GM12875 (cell line): ENCODE measurements at regions not wholly inside any gene's neighbourhood (a gene's known extent, or its start where the extent isn't known, plus 50 kb on each side); places are given as distances from the start of the nearest gene placed in this dataset.

Experiments used
- H3K4me3 ChIP-seq: one replicate; pipeline ENCODE4 v1.5.1; 2011; ENCODE audit warnings: low read depth, low read length, control low read depth
- TF ChIP-seq, protein P1 (sequence below): IDR thresholded peaks from 2 replicates; pipeline ENCODE4 v1.5.1; 2011; ENCODE audit warnings: low read depth, mild to moderate bottlenecking, control low read depth, inconsistent platforms, low read length, moderate library complexity, borderline replicate concordance; ENCODE audit not compliant: insufficient read depth

DNA sequence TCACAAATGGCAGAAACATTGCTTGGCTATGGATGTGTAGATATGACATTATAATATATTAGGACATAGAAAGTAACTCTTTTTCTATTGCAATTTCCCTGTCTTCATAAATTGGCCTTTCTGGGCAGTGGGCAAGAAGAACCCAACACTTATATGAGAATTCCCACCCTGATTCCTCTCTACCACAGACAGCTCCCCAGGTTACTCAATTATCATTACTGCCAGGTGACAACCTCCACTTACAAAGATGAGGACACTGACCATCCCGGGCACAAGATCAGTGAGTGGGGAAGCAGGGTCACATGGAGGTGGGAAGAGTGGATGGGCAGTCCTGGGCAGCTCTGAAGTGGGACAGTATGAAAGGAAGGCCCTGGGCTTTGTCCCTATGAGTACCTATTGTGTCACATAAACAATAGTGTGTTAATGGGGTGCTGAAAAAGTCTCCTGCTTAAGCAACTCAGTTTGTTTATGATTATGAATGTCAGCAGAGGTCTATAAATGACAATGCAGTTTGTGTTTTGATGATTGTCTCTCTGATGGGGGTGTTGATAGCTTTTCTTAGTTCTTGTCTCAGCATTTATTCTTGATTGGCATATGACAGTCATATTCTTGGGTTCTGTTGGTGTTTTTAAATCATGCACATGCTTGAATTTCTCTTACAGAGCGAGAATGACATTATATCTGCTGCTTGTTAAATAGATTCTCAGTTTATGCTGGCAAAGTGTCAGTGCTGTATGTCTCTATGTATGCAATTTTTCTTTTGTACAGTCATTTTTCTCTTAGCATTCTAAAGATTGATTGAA is 99.9 kb downstream of the SLIT2 start:
- TF ChIP-seq, protein P1, sequence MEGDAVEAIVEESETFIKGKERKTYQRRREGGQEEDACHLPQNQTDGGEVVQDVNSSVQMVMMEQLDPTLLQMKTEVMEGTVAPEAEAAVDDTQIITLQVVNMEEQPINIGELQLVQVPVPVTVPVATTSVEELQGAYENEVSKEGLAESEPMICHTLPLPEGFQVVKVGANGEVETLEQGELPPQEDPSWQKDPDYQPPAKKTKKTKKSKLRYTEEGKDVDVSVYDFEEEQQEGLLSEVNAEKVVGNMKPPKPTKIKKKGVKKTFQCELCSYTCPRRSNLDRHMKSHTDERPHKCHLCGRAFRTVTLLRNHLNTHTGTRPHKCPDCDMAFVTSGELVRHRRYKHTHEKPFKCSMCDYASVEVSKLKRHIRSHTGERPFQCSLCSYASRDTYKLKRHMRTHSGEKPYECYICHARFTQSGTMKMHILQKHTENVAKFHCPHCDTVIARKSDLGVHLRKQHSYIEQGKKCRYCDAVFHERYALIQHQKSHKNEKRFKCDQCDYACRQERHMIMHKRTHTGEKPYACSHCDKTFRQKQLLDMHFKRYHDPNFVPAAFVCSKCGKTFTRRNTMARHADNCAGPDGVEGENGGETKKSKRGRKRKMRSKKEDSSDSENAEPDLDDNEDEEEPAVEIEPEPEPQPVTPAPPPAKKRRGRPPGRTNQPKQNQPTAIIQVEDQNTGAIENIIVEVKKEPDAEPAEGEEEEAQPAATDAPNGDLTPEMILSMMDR: no peak
- no peak overlapping the region for H3K4me3 ChIP-seq

DNA sequence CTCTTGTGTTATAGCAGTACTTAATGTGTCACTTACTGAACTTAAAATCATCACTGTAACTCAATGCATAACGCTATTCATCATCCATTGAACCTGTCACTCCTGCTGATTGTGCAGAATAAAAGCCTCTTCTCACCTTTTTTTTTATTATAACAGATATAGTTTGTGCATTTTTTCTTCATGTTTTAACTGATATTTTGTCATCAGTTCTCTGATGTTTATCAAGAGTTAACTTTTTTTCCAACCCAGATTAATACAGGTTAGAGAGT is 100.4 kb downstream of the SLIT2 start:
- TF ChIP-seq, protein P1: no peak
- no peak overlapping the region for H3K4me3 ChIP-seq

DNA sequence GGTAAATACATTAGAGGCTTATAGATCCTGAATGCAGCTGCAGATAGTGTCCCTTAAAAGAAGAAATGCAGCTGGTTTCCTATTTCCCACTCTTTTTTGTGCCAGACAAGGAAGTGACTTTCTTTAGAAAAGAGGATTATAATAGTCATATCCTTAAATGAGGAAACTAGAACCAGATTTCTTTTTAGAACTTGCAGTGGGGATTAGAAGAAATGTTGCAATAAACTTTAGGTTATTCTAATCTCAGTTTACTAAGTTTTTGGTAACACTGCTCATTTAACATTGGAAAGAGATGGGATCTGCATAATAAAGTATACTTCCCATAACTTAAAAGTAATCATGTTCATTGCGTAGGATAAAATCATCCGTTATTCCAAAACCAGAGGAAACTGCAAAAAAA is 101.9 kb downstream of the SLIT2 start:
- no peak overlapping the region for H3K4me3 ChIP-seq
- TF ChIP-seq, protein P1: no peak

DNA sequence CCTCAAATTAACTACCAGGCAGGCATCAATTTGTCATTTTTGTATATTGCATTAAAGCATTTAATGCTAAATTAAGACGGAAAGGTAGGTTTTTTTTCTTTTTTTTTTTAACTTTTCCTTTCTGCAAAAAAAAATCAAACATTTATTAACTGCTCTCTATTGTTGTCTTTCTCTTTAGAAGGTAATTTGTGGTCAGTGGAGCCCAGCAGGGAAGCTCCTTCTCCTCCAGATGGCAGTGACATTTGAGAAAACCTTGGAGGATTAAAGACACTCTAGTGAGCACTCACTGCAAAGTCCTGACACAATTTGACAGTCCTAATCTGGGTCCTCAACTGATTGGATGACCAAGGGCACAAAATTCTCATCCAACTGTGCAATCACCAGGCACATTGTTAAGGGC is 102.4 kb downstream of the SLIT2 start:
- H3K4me3 ChIP-seq: no peak overlapping the region
- TF ChIP-seq, protein P1: no peak

DNA sequence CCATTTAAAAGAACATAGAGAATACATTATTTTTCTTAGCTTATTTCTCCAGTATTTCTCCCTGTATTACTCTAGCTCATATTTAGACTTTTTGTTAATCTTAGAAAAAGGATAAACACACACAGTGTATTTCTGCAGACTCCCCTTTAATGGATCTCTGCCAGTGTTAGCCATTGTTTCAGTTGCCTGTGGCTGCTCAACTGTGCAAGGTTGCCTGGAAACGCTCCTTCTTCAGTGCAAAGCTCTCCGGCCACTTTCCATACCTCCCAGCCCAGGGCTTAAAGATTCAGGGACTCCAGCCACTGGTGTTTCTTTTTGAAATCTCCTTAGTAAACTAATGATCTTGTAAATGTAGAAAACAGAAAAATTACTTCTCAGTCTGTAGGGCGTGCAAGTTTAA is 104.9 kb downstream of the SLIT2 start:
- TF ChIP-seq, protein P1: no peak
- H3K4me3 ChIP-seq: no peak overlapping the region

DNA sequence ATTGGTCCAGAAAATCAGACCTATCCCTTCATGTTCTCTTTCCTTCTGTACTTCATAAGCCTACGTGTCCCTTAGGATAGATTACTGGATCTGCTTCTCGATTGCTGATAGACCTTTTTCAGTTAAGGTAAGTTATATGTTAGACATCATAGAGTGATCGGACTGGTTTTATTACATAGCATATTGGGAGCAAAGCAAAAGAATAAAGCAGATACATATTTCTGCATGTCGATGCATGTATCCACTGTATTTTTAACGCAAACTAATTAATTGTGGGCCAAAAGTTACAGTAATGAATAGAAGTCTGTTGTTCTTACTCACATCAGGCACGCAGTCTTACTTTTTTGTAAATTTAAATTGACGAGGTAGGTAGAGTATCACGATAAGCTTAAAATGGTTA is 106.4 kb downstream of the SLIT2 start:
- TF ChIP-seq, protein P1: no peak

DNA sequence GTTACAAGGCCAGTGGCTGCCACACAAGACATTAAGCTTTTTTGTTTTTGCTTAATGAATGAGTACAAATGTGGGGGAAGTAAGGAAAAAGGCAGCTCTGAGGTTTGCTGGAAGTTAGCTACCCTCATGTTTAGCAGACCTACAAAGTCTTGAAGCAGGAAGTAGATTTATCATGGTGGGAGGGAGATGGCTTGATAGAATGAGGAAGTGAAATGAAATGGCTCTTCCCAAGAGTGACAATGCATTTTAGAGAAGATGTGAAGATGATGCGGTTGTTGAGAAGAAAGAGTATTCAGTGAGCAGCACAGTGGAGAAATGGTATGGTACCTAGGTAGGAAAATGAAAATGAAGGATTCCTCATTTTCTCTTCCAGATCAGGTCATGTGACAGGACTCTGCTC is 108.0 kb downstream of the SLIT2 start:
- TF ChIP-seq, protein P1: no peak
- H3K4me3 ChIP-seq: no peak overlapping the region

More for the DNA sequence above, 106.4 kb downstream of the SLIT2 start:
- no peak overlapping the region for H3K4me3 ChIP-seq
